CD4-positive, alpha-beta T cell treated with Interleukin-21 for 1 hour (primary cell): ENCODE measurements at regions not wholly inside any gene's neighbourhood (a gene's known extent, or its start where the extent isn't known, plus 50 kb on each side); places are given as distances from the start of the nearest gene placed in this dataset.
"Not testable (repeated sequence)": the region's sequence is repeated elsewhere in the genome, so short reads cannot be mapped to it uniquely, and the experiment has no call there.

ENCODE experiments used
- DNase-seq: peaks from one replicate; pipeline ENCODE4 v3.0.0-alpha.2; 2020

GRCh38 chr3:194868831-194869230 is 183.1 kb downstream of the FAM43A start:
- DNase-seq: no peak

GRCh38 chr3:194869482-194870169 is 183.9 kb downstream of the FAM43A start:
- DNase-seq: no peak

DNA sequence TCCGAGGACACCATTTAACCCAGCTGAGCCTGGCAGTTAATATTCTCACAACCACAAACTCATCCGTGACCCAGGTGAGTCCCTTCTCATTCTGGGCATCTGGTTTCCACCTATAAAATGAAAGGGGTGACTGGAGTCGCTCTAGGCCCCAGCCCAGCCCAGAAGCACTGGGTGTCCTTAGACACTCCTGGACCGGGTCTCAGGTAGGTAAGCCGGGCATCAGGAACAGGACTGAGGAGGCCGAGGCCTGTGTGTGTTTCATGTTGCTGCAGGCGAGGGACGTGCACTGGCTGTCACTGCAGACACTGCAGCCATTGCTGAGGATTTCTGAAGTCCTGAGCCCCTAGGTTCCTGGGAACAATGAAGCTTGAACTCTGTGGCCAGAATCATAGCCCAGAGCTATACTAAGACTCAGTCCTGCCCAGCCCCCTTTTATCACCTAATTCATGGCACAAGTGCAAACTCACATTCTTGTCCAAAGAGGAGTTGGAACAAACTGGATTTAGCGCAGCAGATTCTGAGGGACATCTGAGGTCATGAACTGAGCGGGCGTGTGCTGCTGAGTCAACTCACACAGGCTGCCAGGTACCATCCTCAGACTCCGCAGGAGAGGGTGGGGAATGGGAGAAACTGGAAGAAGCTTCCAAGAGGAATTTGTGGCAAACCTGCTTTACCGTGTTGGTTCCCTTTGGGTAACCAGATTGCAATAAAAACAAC is 184.9 kb downstream of the FAM43A start:
- DNase-seq: no peak

DNA sequence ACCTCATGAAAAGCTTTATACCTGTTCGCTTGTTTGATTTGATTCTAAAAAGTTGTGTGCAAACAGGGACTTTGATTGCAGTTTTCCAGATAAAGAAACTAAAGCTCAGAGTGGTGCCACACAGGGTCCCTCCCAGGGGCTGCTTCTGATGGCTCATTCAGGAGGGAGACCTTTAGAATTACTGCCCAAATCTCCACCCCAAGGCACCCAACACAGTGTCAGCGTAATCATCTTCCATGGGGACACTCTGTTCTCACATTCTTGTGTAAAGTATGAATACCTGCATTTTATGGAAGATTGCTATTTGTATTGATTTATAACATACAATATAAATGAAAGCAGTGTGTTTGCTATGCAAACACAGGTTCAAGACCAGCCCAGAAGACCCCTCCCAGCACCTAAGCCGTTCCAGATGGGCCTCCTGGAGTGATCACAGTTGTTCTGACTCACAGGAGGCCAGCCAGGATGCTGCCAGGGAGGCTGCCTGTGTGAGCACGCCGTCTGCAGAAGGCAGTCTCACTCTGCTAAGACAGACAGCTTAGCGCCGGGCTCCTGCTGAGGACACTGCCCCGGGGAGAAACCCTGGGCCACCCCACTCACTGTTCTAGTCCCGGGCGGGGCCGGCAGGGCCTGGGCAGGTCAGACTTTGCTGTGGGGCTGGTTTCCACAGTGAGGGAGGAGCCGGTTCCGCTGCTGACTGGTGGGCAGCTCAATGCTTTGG is 185.6 kb downstream of the FAM43A start:
- no peak for DNase-seq

DNA sequence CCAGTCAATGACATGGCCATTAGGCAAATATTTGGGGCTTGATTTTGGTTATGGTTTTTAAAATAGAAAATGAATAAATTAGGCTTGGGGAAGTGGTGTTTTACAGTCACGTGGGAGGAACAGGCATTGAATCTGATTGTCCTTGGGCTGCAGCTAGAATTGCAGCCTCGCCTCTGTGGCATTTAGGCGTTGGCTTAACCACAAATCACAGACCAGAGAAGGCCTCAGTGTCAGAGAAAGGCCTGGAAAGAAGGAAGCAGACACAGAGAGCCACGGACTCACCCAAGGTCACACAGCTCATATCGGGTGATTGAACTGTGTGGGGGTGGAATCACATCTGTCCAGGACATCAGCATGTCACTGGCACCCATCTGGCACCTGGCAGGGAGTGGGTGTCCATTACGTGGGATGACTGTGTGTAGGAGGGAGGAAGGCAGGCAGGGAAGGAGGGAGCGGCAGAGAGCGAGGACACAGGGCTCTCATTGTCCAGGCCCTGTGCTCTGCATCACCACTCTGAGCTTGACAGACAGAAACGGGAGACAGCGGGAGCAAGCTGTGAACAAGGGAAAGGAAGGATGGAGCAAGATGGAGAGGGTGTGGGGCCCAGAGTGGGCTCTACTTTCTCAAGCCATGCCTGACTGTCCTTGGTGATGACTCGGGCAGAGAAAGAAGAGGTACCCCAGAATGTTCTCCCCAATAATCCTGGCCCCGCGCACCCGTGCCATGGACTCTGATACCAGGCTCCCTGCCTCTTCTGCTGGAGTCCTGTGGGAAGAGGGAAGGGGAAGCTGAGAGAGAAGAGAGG is 186.4 kb downstream of the FAM43A start:
- DNase-seq: peak; percentile 28

DNA sequence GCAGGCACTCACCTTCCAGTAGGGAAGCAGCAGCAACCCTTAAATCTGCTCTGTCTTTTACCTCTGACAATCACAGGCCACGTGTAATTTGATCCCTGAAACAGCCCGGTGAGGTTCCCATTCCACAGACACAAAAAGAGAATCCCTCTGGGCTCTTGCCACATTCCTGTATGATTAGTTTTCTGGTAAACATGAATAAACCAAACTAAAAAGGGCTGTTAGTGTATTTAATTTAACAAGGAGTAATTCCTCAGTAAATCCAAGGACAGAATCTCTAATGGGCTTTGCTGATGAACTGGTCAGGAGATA is 186.9 kb downstream of the FAM43A start:
- no peak for DNase-seq

GRCh38 chr3:194873474-194873873 is 187.8 kb downstream of the FAM43A start:
- DNase-seq: not testable (repeated sequence)

DNA sequence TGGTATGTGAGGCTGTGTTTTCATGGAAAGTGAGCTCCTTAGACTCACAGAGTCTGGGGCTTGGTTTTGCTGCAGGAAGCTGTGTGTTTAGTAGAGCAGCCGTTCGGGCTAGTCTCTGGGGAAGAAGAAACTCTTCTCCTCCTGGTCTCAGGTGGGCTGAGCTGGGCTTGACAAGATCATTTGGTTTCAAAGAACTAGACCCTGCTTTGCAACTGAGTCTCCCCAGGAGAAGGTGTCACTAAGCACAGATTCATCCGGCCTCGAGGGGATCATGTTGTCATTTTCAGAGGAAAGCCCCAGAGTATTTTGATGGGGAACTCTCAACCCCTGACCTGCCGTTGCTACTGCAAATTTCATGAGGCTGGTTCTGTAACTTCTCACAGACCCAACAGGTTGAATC is 188.5 kb downstream of the FAM43A start:
- no peak for DNase-seq

DNA sequence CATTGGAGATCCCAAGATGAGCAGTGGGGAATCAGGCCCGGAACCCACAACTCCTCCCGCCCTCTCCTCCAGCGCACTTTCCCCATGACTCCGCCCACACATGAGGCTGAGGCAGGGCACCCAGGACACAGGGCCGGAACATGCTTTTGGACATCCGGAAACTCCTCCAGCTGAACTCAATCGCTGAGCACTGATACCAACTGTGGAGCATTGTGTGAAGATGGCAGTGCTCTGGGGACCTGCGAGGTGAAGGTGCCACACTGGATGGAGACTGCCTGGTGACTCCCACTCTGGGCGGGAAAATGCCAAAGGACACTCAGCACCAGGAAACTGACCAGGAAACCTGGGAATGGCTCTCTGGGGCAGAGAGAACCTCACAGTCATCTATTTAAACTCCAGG is 189.1 kb downstream of the FAM43A start:
- DNase-seq: no peak

DNA sequence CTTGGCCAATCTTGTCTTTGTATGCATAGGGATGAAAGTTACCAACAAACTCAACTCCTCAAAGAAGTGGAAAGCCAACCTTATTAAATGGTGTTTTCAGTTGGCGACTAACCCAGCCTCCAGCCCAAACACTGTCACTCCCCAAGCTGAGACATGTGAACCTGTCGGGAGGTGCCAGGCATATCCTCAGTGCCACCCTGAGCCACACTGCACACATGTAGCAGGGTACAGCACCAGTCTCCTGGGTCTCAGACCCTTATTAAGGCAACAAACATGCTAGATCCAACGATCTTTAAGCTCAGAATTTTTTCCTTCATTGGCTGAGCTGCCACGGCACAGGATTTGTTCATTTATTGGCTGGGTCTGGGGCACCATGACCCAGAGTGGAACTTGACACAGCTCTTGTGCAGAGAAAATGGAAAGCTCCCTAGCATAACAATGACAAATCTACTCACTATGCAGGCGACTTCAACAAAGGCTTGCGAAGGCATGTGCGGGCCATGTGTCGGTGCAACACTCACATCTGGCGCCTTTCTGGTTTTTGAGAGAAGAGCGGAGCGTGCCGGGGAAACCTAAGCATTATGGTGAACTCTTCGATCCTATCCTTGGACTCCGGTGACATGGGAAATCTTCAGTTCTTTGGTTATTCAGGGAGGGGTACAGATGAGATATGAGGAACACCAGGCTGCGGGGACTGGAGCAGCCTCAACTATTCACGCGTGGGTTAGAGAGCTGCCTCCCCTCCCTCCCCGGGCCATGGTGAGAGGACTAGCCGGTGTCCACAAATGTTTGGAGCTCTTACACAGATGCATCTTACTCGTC is 190.1 kb downstream of the FAM43A start:
- no peak for DNase-seq

DNA sequence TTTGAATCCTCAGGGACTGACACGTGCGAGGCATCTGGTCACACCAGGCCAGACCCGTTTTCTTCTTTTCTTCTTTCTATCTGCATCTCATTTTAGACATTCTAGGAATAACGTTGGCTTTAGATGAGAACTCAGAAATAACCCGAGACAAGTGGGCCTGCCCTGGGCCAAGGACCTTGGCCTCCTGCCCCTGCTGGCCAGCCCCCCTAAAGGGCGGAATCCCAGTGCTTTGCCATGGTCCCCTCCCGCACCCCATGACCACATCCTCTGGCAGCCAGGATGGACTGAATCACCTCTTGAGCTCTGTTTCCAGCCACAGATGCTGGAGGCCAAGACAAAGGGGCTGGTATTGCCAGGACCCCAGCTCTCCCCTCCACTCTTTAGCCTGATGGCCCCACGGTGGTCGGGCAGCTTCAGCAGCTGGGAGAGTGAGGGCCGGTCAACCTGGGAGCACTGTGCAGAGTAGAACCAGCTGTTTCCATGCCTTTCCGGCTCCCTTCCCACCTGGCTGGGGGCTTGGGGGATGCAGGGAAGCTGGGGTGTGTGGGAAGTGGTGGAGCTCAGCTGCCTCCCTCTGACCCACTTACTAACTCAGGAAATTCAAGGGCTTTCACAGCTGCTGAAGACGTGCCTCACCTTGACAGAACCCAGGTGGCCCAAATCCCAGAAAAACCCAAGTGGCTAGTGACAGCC is 190.9 kb downstream of the FAM43A start:
- DNase-seq: no peak

- DNase-seq: no peak
Measured at GRCh38 chr3:194877291-194878119, 191.8 kb downstream of the FAM43A start.

GRCh38 chr3:194879126-194879877 is 193.6 kb downstream of the FAM43A start:
- no peak for DNase-seq

DNA sequence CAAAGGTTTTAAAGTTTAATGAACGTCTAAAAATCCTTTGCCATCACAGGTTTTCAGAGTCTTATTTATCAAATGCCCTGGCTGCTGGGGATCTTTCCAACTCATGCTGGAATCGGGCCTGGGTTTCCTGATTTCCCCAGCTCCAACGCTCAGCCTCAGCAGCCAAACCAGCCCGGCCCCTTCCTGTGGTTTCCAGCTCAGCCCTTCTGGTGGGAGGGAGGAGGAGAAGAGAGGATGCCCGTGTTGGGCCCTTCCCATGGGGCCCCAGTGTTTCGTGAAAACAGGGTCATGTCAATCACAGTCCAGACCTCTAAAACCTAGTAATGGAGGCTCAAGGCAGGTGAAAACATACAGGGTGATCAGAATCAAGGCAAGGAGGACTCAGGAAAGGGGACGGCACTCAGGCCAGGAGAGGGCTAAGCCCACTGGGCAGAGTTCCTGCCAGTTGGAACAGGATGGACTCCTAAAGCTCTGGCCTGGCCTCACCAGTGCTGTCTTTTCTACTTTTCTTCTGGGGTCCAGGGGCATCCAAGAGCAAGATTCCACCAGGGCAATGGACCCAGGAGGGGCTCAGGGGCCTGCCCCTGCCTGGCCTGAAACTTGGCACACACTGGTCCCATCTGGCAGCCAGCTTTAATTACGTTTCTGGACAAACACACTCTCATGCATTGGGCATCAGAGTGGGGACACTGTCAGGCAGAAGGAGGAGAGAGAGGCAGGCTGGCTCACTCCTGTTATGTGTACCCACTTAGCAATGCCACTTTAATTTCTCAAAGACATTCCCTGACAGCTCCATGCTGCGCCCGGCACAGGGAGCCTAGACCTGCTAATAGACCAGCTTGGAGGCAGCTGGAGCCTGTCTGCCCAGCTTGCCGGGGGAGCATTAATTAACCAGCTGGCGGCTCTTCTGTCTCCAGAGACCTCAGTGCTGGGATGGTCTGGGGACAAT is 194.6 kb downstream of the FAM43A start:
- no peak for DNase-seq

- DNase-seq: no peak
Measured at GRCh38 chr3:194880940-194881925, 195.6 kb downstream of the FAM43A start.

DNA sequence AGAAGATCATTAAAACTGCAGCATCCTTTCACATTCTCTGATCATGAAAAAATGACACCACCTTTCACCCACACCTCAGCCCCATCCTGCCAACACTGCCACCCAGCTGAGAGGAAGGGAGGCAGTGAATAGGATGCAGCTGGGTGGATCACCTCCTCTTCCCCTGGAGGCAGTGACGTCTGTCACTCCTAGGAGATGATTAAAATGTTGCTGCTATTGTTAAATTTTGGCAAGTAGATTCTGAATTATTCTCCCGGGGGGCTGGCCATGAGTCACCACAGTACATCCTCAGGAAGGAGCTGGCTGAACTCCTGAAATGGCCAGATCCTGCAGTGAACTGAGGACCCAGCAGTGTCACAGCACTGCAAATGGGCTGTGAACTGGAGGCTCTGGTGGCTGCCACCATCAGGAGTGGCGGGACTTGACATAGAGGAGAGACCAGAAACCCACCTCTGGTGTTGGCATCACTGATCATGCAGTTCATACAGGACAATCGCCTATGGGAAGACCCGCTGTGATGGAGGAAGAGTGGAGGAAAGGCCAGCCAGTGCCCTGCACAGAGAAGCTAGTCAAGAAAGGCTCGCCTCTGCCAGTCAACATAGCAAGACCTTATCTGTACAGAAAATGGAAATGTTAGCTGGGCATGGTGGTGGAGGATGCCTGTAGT is 199.1 kb downstream of the FAM43A start:
- no peak for DNase-seq

- no peak for DNase-seq
Measured at GRCh38 chr3:194885766-194886165, 200.1 kb downstream of the FAM43A start.
